ENCODE measurements at regions not wholly inside any gene's neighbourhood (a gene's known extent, or its start where the extent isn't known, plus 50 kb on each side); places are given as distances from the start of the nearest gene placed in this dataset.

DNA sequence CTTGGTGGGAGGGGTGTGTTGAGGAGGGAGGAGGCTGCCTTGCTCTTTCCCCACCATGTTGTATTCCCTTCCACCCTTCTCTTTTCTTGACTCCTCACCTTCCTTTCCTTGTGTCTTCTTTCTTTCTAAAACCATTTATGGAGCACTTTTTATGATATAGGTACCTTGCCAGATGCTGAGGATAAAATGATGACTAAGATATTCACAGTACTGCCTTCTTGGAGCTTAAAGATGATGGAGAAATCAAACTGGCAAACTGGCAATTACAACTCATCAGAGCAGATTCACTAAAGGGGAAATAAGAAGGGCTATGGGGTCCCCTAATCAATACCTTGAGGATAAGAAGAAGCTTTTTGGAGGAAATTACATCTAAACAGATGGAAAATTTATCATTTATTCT is 273.2 kb upstream of the MEF2C start:
- Histone ChIP-seq H3K9me3 (no peaks in the 10 kb centered on the region), H3K36me3 (no peaks in the 10 kb centered on the region), H3K27ac (no peak overlapping the region), H3K27me3 (no peaks in the 10 kb centered on the region), H3K4me1 (no peaks in the 10 kb centered on the region), H3K4me3 (no peak overlapping the region)
- ATAC-seq = no peak
- intact Hi-C loops (cut with DNase I) = no loop called here
- DNase-seq = no peak
- TF ChIP-seq POLR2A (IDR thresholded peaks at IDR 0.05) = no peak
- TF ChIP-seq, protein P1, sequence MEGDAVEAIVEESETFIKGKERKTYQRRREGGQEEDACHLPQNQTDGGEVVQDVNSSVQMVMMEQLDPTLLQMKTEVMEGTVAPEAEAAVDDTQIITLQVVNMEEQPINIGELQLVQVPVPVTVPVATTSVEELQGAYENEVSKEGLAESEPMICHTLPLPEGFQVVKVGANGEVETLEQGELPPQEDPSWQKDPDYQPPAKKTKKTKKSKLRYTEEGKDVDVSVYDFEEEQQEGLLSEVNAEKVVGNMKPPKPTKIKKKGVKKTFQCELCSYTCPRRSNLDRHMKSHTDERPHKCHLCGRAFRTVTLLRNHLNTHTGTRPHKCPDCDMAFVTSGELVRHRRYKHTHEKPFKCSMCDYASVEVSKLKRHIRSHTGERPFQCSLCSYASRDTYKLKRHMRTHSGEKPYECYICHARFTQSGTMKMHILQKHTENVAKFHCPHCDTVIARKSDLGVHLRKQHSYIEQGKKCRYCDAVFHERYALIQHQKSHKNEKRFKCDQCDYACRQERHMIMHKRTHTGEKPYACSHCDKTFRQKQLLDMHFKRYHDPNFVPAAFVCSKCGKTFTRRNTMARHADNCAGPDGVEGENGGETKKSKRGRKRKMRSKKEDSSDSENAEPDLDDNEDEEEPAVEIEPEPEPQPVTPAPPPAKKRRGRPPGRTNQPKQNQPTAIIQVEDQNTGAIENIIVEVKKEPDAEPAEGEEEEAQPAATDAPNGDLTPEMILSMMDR (IDR thresholded peaks at IDR 0.05) = no peak

DNA sequence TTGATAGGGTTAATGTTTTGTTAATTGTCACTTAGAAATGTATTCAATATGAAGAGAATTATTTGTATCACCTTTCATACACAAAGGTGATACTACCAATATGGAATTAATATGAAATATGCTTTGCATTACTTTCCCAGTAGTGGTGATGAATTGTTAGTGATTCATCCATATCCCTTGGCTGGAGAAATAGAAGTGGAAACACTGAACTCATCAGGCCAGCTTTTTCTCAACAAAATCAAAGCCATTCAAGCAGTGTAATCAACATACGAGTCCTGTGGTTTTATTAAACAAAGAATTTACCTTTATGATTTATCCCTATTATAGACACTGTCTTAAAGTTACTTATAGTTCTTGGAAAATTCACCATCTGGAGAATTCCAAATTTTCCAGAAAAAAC is 264.0 kb upstream of the MEF2C start:
- Histone ChIP-seq H3K36me3 (no peaks in the 10 kb centered on the region), H3K27me3 (no peaks in the 10 kb centered on the region), H3K27ac (no peak overlapping the region), H3K4me3 (no peak overlapping the region), H3K9me3 (no peaks in the 10 kb centered on the region), H3K4me1 (no peaks in the 10 kb centered on the region)
- 89% methylated on average over 1 of the region's 1 CpG for WGBS (ENCODE audit: insufficient coverage, low coverage, low lambda C conversion rate, missing lambda C conversion rate)
- TF ChIP-seq POLR2A (IDR thresholded peaks at IDR 0.05) = no peak
- TF ChIP-seq, protein P1 (IDR thresholded peaks at IDR 0.05) = no peak
- intact Hi-C loops (cut with DNase I) = no loop called here
- DNase-seq = no peak
- ATAC-seq = no peak

DNA sequence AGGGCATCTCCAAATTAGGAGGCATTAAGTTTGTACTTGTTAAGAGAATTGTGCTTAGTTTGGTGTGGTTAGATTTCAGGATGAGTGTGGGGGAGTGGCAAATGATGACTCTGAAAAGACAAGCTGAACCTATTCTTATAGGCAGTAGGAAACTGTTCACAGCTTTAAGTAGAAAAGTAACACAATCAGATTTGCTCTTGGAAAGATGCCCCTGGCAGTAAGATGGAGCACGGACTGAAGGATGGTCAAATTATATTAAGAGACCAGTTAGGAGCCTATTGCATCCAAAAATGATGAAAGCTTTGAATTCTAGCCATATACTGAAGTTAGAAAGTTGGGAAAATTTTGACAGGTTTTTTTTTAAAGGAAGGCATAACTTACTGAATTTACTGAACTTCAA is 254.2 kb upstream of the MEF2C start:
- Histone ChIP-seq H3K4me3 (no peak overlapping the region), H3K9me3 (no peaks in the 10 kb centered on the region), H3K36me3 (no peaks in the 10 kb centered on the region), H3K27me3 (no peaks in the 10 kb centered on the region), H3K27ac (no peak overlapping the region), H3K4me1 (no peaks in the 10 kb centered on the region)
- TF ChIP-seq POLR2A (IDR thresholded peaks at IDR 0.05) = no peak
- TF ChIP-seq, protein P1 (IDR thresholded peaks at IDR 0.05) = no peak
- DNase-seq (no peak), ATAC-seq (no peak)
- 58% methylated on average over 1 of the region's 1 CpG for WGBS (ENCODE audit: insufficient coverage, low coverage, low lambda C conversion rate, missing lambda C conversion rate)
- intact Hi-C loops (cut with DNase I) = no loop called here

DNA sequence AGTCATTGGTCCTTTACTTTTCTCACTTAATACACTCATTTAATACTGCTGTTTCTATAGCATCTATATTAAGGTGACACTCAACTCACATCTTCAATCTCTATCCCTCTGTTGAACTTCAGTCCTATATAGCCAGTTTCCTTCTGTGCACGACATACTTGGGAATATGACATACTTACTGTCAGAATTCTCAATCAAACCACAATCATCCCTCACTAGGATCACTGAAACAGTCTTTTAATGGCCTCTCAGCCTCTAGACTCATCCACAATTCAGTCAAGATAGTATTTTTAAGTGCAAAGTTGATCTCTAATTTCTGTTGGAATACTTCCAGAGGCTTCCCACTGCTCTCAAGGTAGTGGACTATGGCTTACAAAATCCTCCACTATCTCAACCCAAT is 251.0 kb upstream of the MEF2C start:
- DNase-seq (no peak), ATAC-seq (no peak)
- no peaks in the 10 kb centered on the region for H3K36me3 ChIP-seq
- H3K27ac ChIP-seq = no peak overlapping the region
- H3K4me3 ChIP-seq = no peak overlapping the region
- H3K4me1 ChIP-seq = no peaks in the 10 kb centered on the region
- H3K9me3 ChIP-seq = no peaks in the 10 kb centered on the region
- TF ChIP-seq, protein P1 (IDR thresholded peaks at IDR 0.05) = no peak
- TF ChIP-seq POLR2A (IDR thresholded peaks at IDR 0.05) = no peak
- H3K27me3 ChIP-seq = no peaks in the 10 kb centered on the region
- WGBS (ENCODE audit: insufficient coverage, low coverage, low lambda C conversion rate, missing lambda C conversion rate) = 75% methylated on average over 1 of the region's 1 CpG
- intact Hi-C loops (cut with DNase I) = no loop called here

DNA sequence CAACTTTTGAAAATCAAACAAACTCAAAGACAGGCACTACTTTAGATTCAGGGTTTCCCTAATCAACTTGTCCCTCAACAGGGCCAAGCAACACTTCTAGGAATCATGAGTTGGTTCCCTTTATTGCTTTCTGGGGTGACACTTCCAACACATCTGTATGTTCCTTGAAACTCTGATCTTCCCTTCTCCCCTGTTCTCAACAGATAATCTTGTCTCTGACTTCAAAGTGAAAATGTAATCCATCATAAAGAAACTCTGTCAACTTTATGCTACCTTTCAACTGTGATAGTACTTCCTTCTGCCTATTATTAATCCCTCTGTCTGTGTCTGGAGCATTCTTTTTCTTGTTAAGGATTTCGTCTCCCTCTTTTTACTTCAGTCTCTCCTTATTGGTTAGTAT is 250.1 kb upstream of the MEF2C start:
- Histone ChIP-seq H3K27ac (no peak overlapping the region), H3K9me3 (no peaks in the 10 kb centered on the region), H3K36me3 (no peaks in the 10 kb centered on the region), H3K27me3 (no peaks in the 10 kb centered on the region), H3K4me3 (no peak overlapping the region), H3K4me1 (no peaks in the 10 kb centered on the region)
- ATAC-seq (no peak), DNase-seq (no peak)
- TF ChIP-seq, protein P1 (IDR thresholded peaks at IDR 0.05) = no peak
- TF ChIP-seq POLR2A (IDR thresholded peaks at IDR 0.05) = no peak
- WGBS (ENCODE audit: insufficient coverage, low coverage, low lambda C conversion rate, missing lambda C conversion rate) = 55% methylated on average over 1 of the region's 1 CpG
- intact Hi-C loops (cut with DNase I) = no loop called here
